HCEC 1CT (cell line): ENCODE measurements at regions not wholly inside any gene's neighbourhood (a gene's known extent, or its start where the extent isn't known, plus 50 kb on each side); places are given as distances from the start of the nearest gene placed in this dataset.

Source experiments
- DNase-seq: peaks from one replicate; pipeline ENCODE4 v3.0.0-alpha.2; 2017

GRCh38 chr9:130755377-130756007, 61.9 kb downstream of the EXOSC2 start:
- DNase-seq, result no peak

- DNase-seq, result no peak
These were observed 62.5 kb downstream of the EXOSC2 start for GRCh38 chr9:130756037-130756436.

- DNase-seq, result no peak
These were observed 63.0 kb downstream of the EXOSC2 start for GRCh38 chr9:130756455-130757152.

- no peak for DNase-seq
These were observed 66.2 kb downstream of the EXOSC2 start for GRCh38 chr9:130759738-130760137.

- no peak for DNase-seq
These were observed 70.0 kb downstream of the EXOSC2 start for GRCh38 chr9:130763331-130764171.

GRCh38 chr9:130765137-130766020, 69.7 kb upstream of the ABL1 start:
- DNase-seq, result peak; percentile 54

GRCh38 chr9:130766021-130766926, 68.8 kb upstream of the ABL1 start:
- DNase-seq, result no peak

GRCh38 chr9:130766927-130767307, 68.1 kb upstream of the ABL1 start:
- no peak for DNase-seq

GRCh38 chr9:130768265-130768664, 66.8 kb upstream of the ABL1 start:
- DNase-seq, result no peak

GRCh38 chr9:130768891-130769403, 66.1 kb upstream of the ABL1 start:
- DNase-seq, result no peak

- no peak for DNase-seq
These were observed 65.0 kb upstream of the ABL1 start for GRCh38 chr9:130770093-130770492.

GRCh38 chr9:130770679-130771442, 64.2 kb upstream of the ABL1 start:
- peak; percentile 59 for DNase-seq

- no peak for DNase-seq
These were observed 62.9 kb upstream of the ABL1 start for GRCh38 chr9:130772185-130772584.

- no peak for DNase-seq
These were observed 60.9 kb upstream of the ABL1 start for GRCh38 chr9:130774183-130774582.

GRCh38 chr9:130775336-130775991, 59.6 kb upstream of the ABL1 start:
- no peak for DNase-seq

GRCh38 chr9:130779153-130779855, 55.8 kb upstream of the ABL1 start:
- DNase-seq, result peak; percentile 52

GRCh38 chr9:130780415-130780814, 54.6 kb upstream of the ABL1 start:
- no peak for DNase-seq

GRCh38 chr9:130780865-130781504, 54.1 kb upstream of the ABL1 start:
- peak; percentile 94 for DNase-seq

- DNase-seq, result no peak
These were observed 53.5 kb upstream of the ABL1 start for GRCh38 chr9:130781569-130781968.
